Mucosa of gallbladder (tissue), 1 donor: ENCODE measurements at regions not wholly inside any gene's neighbourhood (a gene's known extent, or its start where the extent isn't known, plus 50 kb on each side); places are given as distances from the start of the nearest gene placed in this dataset.
"Not testable (repeated sequence)": the region's sequence is repeated elsewhere in the genome, so short reads cannot be mapped to it uniquely, and the experiment has no call there.

Experiments used
- DNase-seq: peaks from one replicate; pipeline ENCODE4 v3.0.0-alpha.2; 2020; ENCODE audit warnings: low spot score
- donor health status: DM: no; HTN: no; CAD: no.

GRCh38 chr5:36478646-36479317 lies 127.6 kb upstream of the SLC1A3 start:
- DNase-seq, result no peak

- DNase-seq, result no peak
Measured at GRCh38 chr5:36481454-36482120, 124.8 kb upstream of the SLC1A3 start.

DNA sequence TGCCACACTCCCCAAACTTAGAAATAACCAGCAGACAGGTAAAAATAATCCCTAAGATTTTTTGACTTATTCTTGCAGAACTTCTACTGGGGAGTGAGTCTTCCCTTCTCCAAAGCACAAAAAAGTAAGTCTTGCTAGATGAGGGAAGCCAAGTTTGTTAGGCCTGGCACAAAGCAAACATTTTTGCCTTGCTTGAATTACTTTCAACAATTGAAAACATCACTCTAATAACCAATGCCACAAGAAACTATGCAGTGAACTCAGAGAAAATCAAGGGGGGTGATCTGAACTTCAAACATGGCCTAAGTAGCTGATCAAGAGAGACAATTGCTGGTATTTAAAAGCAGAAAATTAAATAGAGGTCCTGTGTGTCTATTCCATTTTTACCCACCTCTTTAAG lies 123.6 kb upstream of the SLC1A3 start:
- no peak for DNase-seq

DNA sequence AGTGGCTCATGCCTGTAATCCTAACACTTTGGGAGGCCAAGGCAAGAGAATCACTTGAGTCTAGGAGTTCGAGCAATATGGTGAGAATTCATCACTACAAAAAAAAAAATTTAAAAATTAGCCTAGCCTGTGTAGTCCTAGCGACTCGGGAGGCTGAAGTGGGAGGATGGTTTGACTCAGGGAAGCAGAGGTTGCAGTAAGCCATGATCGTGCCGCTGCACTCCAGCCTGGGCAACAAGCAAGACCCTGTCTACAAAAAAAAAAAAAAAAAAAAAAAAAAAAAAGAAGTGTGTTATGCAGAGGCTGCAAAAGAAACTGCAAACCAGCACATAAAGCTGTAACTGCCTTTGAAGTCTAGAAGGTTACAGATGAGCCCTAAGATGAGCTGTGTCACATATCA lies 116.9 kb upstream of the SLC1A3 start:
- DNase-seq, result no peak

DNA sequence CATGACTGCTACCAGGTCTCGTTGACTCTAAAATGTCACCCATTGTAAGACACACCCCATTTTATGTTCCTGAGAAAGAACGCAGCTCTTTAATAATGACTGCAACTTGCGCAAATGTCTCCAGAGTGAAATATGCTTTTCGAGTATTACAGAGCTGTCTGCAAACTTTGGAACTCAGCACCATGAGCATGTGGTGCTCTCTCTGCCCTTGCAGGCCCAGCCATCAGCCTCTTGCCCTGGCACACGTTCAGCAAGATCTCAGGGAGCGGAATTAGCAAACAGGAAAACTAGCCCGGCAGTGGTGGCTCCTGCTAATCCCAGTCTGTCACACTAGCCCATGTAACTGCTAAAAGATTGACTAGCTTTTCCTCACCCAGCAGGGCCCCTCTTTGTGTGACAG lies 114.5 kb upstream of the SLC1A3 start:
- DNase-seq, result no peak

- no peak for DNase-seq
Measured at GRCh38 chr5:36492984-36493654, 113.3 kb upstream of the SLC1A3 start.

DNA sequence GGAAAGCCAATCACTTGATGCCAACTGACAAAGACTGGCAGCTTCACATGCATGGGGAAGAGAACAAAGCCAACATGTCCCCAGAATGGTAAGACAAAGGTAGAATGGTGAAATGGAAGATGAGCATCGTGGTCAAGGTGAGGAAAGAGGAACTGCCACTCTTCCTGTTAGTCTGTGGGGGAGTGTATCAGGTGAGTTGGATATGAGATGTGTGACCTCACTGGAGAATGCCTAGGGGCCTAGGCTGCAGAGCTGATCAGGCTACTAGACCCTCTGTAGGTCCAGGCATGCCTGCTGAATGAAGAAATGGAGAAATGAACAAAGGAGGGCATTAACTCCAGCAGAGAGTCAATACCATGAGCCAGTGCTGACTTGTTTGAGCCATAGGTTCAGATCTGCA lies 112.4 kb upstream of the SLC1A3 start:
- no peak for DNase-seq

GRCh38 chr5:36494841-36495601 lies 111.4 kb upstream of the SLC1A3 start:
- no peak for DNase-seq

- DNase-seq, result no peak
Measured at GRCh38 chr5:36495611-36496010, 110.8 kb upstream of the SLC1A3 start.

DNA sequence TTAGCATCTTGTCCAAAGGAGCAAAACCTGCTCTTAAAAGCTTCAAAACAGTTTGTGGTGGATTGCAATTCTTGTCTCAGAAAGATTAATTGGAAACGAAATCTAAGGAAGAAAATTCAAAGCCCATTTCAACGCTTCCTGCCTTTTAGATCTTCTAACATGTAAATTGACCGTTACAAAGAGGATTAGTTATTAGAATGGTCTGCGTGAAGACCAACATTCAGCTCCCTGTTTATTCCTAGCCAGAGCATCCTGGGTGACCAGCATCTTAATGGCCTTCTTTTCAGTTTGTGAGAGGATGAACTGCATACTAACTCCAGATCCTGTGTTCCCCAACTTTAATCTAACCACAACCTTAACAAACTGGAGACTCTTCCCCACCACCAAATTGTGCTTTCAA lies 109.9 kb upstream of the SLC1A3 start:
- DNase-seq, result no peak

- DNase-seq, result no peak
Measured at GRCh38 chr5:36502608-36503007, 103.8 kb upstream of the SLC1A3 start.

- no peak for DNase-seq
Measured at GRCh38 chr5:36505021-36505420, 101.4 kb upstream of the SLC1A3 start.

DNA sequence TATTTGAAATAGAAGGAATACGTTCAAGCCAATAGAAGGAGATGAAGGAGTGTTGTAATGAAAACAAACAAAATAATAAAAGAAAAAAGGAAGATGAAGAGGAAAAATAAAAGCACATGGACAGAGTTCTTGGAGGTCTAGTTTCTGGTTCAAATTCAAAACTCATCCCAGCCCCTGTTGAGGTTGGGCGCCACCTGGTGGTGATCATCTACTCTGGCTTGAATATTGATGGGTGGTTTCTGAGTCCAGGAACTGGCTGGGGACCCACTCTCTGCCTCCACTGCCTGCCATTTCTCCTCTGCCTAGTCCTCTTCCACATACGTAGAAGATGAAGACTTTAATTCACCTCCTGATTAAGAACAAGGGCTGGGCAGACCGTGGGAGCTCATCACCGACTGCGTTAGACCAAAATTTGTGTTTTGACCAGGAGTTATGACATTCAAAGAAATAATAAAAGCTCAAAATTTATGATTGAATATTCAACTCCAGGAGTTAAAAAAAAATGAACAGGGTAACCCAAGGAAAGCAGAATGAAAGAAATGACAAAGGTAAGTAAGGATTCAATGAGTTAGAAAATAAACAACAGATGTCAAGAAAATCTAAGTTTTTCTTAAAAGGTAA lies 99.0 kb upstream of the SLC1A3 start:
- DNase-seq, result peak; percentile 71

DNA sequence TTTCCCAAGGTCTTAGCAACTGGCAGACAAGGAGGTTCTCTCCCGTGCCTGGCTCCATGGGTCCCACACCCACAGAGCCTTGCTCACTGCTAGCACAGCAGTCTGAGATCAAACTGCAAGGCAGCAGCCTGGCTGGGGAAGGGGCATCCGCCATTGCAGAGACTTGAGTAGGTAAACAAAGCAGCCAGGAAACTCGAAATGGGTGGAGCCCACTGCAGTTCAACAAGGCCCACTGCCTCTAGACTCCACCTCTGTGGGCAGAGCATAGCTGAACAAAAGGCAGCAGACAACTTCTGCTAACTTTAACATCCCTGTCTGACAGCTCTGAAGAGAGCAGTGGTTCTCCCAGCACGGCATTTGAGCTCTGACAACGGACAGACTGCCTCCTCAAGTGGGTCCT lies 98.1 kb upstream of the SLC1A3 start:
- DNase-seq, result not testable (repeated sequence)

DNA sequence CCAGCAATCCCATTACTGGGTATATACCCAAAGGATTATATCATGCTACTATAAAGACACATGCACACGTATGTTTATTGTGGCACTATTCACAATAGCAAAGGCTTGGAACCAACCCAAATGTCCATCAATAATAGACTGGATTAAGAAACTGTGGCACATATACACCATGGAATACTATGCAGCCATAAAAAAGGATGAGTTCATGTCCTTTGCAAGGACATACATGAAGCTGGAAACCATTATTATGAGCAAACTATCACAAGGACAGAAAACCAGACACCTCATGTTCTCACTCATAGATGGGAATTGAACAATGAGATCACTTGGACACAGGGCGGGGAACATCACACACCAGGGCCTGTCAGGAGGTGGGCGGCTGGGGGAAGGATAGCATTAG lies 92.8 kb upstream of the SLC1A3 start:
- not testable (repeated sequence) for DNase-seq

DNA sequence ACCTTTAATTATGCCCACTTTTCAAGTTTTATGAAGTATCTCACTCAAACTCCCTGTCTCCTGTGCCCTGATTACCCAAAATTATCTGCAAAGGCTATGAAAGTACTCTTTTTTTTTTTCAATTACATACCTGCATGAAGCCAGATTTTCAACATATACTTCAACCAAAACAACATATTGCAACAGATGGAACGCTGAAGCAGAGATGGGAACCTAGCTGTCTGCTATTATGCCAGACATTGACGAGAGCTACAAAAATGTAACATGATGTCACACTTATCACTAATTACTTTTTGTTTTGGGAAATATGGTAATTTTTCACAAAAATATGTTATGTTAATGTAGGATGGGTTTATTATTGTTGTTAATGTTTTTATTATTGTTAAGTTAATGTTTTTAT lies 86.5 kb upstream of the SLC1A3 start:
- DNase-seq, result no peak

DNA sequence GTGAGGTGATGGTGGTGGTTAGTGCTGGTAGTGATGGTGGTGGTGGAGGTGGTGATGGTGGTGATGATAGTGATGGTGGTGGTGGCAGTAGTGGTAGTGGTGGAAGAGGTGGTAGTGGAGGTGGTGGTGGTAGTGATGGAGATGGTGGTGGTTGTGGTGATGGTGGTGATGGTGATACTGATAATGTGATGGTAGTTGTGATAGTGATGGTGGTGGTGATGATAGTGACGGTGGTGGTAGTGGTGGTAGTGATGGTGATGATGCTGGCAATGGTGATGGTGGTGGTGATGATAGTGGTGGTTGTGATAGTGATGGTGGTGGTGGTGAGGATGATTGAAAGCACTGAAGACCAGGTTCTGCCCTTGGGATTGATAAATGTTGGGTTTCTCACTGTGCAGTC lies 85.2 kb upstream of the SLC1A3 start:
- DNase-seq, result no peak

DNA sequence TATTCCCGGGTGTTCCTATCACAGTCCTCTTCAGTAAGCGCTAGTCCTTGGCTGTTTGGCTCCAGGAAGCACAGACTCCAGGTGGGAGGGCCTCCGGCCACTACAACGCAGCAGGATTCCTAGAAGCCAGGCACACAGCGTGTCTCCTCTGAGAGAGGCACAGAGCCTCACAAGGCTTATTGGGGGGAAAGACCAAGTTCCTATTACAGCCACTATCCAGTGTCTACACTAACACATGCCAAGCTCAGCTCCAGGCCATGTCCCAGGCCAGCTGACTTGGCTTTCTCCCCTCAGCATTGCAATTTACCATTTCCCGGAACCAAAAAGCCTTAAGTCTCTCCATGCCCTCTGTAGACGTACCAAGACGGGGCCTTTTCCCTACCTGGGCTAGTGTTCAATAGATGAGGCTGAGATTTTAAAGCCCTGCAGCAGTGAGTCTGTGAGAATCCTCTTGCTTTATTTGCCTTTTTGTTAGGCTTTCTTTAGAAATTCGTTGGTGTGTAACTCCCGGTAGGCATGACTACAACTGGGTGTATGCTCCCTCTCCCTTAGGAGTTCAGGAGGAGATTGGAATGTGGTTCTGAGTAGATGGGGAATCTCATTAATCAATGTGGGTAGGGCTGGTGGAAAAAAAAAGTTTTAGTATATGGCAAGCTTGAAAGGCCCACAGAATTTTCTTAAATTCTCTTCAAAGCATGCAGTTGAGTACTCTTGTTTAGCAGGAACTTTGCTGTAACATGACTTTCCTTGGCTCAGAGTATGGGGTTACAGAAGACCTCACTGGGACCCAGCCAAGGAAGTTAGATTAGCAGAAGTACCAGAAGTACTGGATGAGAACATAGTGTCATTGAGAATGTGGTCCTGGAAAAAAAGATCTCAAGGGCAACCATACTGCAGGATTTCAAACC lies 84.3 kb upstream of the SLC1A3 start:
- no peak for DNase-seq

- no peak for DNase-seq
Measured at GRCh38 chr5:36522746-36523065, 83.7 kb upstream of the SLC1A3 start.

DNA sequence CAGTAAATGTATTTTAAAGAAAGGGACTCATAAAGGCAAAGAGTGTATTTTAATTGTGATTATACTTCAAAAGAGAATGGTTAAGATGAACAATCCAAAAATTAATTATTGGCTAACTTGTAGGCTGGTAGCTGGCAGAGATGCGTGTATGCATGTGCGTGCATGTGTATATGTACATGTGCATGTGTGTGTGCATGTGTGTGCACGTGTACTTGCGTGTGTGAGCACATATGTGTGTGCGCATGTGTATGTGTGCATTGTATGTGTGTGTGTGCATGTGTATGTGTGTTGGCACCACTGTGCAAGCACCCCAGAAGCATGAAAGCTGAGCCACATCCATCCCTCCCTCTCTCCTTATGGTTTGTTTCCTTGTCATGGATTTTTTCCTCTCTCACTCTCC lies 83.0 kb upstream of the SLC1A3 start:
- DNase-seq, result no peak

DNA sequence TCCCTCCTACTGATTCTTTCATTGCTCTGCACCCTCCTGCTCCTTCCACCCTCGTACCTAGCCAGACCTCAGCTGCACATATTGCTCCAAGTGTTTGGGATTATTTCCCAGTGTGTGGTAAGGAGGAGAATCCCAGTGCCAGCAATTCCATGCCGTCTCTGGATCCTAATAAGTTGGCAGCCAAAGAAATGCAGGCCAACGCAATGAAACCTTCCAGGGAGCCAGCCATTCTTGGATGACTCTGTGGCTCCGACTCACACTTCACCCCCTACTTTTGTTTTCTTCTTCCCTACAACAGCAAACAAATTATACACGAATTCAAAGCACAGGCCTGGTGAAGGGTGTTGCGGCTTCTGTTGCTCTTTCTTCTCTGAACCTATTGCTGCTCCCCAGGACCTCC lies 82.5 kb upstream of the SLC1A3 start:
- no peak for DNase-seq
